WTC11 (cell line): ENCODE measurements at regions not wholly inside any gene's neighbourhood (a gene's known extent, or its start where the extent isn't known, plus 50 kb on each side); places are given as distances from the start of the nearest gene placed in this dataset.

Experiments used
- ATAC-seq: fragments of 200-7000 bp; cut with Tn5 transposase; 2 replicates; pipeline ENCODE4 v1.10.0; 2021; ENCODE audit warnings: mild to moderate bottlenecking, moderate library complexity
- CTCF ChIA-PET: fragments of 300-600 bp; sonication (Branson Sonifier 250); formaldehyde crosslinking; loops from one replicate; lab custom pipeline; 2021; ENCODE audit warnings: antibody characterized with exemption; lab: Charles Lee
- POLR2A ChIA-PET: fragments of 350-600 bp; sonication (Branson Sonifier 250); formaldehyde crosslinking; loops from one replicate; lab custom pipeline; 2021; ENCODE audit warnings: antibody characterized with exemption; lab: Charles Lee
- DNase-seq: peaks from one replicate; pipeline ENCODE4 v3.0.0; 2021; ENCODE audit warnings: low spot score
- H3K27ac Mint-ChIP-seq: 2 replicates; pipeline ENCODE4 v1.8.0; 2021; ENCODE audit warnings: mixed read lengths
- H3K27me3 Mint-ChIP-seq: 2 replicates; pipeline ENCODE4 v1.8.0; 2021; ENCODE audit warnings: low read depth, mild to moderate bottlenecking, moderate library complexity, mixed read lengths
- H3K36me3 Mint-ChIP-seq: 2 replicates; pipeline ENCODE4 v1.8.0; 2021; ENCODE audit warnings: mixed read lengths
- H3K4me1 Mint-ChIP-seq: 2 replicates; pipeline ENCODE4 v1.8.0; 2022; ENCODE audit warnings: mixed read lengths
- H3K4me3 Mint-ChIP-seq: 2 replicates; pipeline ENCODE4 v1.8.0; 2021; ENCODE audit warnings: mild to moderate bottlenecking, moderate library complexity, mixed read lengths
- H3K9me3 Mint-ChIP-seq: 2 replicates; pipeline ENCODE4 v1.8.0; 2021; ENCODE audit warnings: mixed read lengths
- CREB1 ChIP-seq: sonication (generic); formaldehyde crosslinking; IDR thresholded peaks from 2 replicates; pipeline ENCODE4 v1.8.0; 2023; ENCODE audit warnings: mild to moderate bottlenecking, missing genetic modification reagents
- CREM ChIP-seq: sonication (generic); formaldehyde crosslinking; IDR thresholded peaks from 2 replicates; pipeline ENCODE4 v1.8.1; 2022; ENCODE audit warnings: mild to moderate bottlenecking, missing genetic modification reagents, moderate library complexity
- ELF4 ChIP-seq: sonication (generic); formaldehyde crosslinking; IDR thresholded peaks from 2 replicates; pipeline ENCODE4 v1.8.1; 2022; ENCODE audit warnings: low read depth, mild to moderate bottlenecking, moderate library complexity, missing genetic modification reagents
- EMX1 ChIP-seq: fragments of 250-450 bp; sonication (Bioruptor Pico); IDR thresholded peaks from 2 replicates; pipeline ENCODE4 v1.8.0; 2021; ENCODE audit warnings: mild to moderate bottlenecking
- IRF2 ChIP-seq: sonication (generic); formaldehyde crosslinking; IDR thresholded peaks from 2 replicates; pipeline ENCODE4 v1.8.0; 2022; ENCODE audit warnings: low read depth, missing genetic modification reagents, borderline replicate concordance
- NR1H2 ChIP-seq: sonication (generic); formaldehyde crosslinking; IDR thresholded peaks from 2 replicates; pipeline ENCODE4 v1.9.0; 2021; ENCODE audit warnings: mild to moderate bottlenecking, moderate library complexity, missing genetic modification reagents
- PRRX2 ChIP-seq: fragments of 250-450 bp; sonication (Bioruptor Pico); IDR thresholded peaks from 2 replicates; pipeline ENCODE4 v1.8.0; 2021; ENCODE audit warnings: mild to moderate bottlenecking
- RELA ChIP-seq: sonication (generic); formaldehyde crosslinking; IDR thresholded peaks from 2 replicates; pipeline ENCODE4 v1.8.1; 2022; ENCODE audit warnings: missing genetic modification reagents, mild to moderate bottlenecking, borderline replicate concordance
- RORB ChIP-seq: fragments of 250-450 bp; sonication (Bioruptor Pico); IDR thresholded peaks from 2 replicates; pipeline ENCODE4 v1.9.0; 2021; ENCODE audit warnings: mild to moderate bottlenecking
- SP1 ChIP-seq: sonication (generic); formaldehyde crosslinking; conservative IDR thresholded peaks from 2 replicates; pipeline ENCODE4 v1.8.1; 2022; ENCODE audit warnings: missing genetic modification reagents
- TP53 ChIP-seq: sonication (generic); formaldehyde crosslinking; IDR thresholded peaks from 2 replicates; pipeline ENCODE4 v1.8.1; 2023; ENCODE audit warnings: mild to moderate bottlenecking, missing genetic modification reagents
- ZNF423 ChIP-seq: fragments of 250-450 bp; sonication (Bioruptor Pico); IDR thresholded peaks from 2 replicates; pipeline ENCODE4 v2.1.2; 2022; ENCODE audit warnings: mild to moderate bottlenecking, moderate library complexity
- TF ChIP-seq, protein P1 (sequence below): fragments of 250-450 bp; sonication (Bioruptor Pico); IDR thresholded peaks from 2 replicates; pipeline ENCODE4 v1.8.0; 2021; ENCODE audit warnings: mild to moderate bottlenecking
- TF ChIP-seq, protein P2 (sequence below): sonication (generic); formaldehyde crosslinking; IDR thresholded peaks from 2 replicates; pipeline ENCODE4 v1.8.1; 2023; ENCODE audit warnings: mild to moderate bottlenecking, missing genetic modification reagents
- TF ChIP-seq, protein P3 (sequence below): fragments of 250-450 bp; sonication (Bioruptor Pico); IDR thresholded peaks from 2 replicates; pipeline ENCODE4 v1.9.0; 2021; ENCODE audit warnings: mild to moderate bottlenecking
- TF ChIP-seq, protein P4 (sequence below): sonication (generic); formaldehyde crosslinking; IDR thresholded peaks from 2 replicates; pipeline ENCODE4 v1.8.1; 2022; ENCODE audit warnings: low read depth, mild to moderate bottlenecking, moderate library complexity, missing genetic modification reagents, borderline replicate concordance
- TF ChIP-seq, protein P5 (sequence below): sonication (generic); formaldehyde crosslinking; IDR thresholded peaks from 2 replicates; pipeline ENCODE4 v1.8.0; 2022; ENCODE audit warnings: mild to moderate bottlenecking, missing genetic modification reagents
- TF ChIP-seq, protein P6 (sequence below): sonication (generic); formaldehyde crosslinking; IDR thresholded peaks from 2 replicates; pipeline ENCODE4 v1.8.0; 2023; ENCODE audit warnings: missing genetic modification reagents
- TF ChIP-seq, protein P7 (sequence below): fragments of 250-450 bp; sonication (Bioruptor Pico); conservative IDR thresholded peaks from 2 replicates; pipeline ENCODE4 v1.9.0; 2021; ENCODE audit warnings: mild to moderate bottlenecking
- TF ChIP-seq, protein P8 (sequence below): sonication (generic); formaldehyde crosslinking; conservative IDR thresholded peaks from 2 replicates; pipeline ENCODE4 v1.8.1; 2022; ENCODE audit warnings: mild to moderate bottlenecking, missing genetic modification reagents

DNA sequence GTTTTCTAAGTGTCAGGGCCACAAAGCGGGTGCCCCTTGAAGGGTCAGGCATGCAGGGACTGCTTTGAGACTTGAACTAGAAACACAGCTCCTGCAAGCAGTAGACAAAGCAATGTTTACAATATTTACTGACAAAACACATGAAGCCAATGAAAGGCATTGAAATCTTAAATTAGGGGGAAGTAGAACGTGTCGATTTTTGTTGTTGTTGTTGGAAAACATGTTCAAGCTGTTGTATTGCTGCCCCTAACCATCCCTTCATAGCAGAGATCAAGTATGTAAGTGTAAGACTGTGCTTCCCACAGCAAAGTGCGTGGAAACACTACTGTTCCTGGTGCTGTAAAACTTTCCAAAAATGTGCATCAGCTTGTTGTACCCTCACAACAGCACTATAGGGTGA, 131.6 kb upstream of the MGMT start:
- ChIA-PET CTCF (no interaction called here), POLR2A (no interaction called here)
- H3K27ac Mint-ChIP-seq = no peak overlapping the region
- H3K4me1 Mint-ChIP-seq = peaks cover 31% of the 10 kb centered on the region
- no peaks in the 10 kb centered on the region for H3K36me3 Mint-ChIP-seq
- no peak overlapping the region for H3K4me3 Mint-ChIP-seq
- no peak for ATAC-seq
- H3K27me3 Mint-ChIP-seq = no peaks in the 10 kb centered on the region
- TF ChIP-seq RORB (CRISPR knock-in tag) (no peak), PRRX2 (CRISPR knock-in tag) (no peak)
- TF ChIP-seq, protein P1, sequence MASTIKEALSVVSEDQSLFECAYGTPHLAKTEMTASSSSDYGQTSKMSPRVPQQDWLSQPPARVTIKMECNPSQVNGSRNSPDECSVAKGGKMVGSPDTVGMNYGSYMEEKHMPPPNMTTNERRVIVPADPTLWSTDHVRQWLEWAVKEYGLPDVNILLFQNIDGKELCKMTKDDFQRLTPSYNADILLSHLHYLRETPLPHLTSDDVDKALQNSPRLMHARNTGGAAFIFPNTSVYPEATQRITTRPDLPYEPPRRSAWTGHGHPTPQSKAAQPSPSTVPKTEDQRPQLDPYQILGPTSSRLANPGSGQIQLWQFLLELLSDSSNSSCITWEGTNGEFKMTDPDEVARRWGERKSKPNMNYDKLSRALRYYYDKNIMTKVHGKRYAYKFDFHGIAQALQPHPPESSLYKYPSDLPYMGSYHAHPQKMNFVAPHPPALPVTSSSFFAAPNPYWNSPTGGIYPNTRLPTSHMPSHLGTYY (CRISPR knock-in tag) = no peak
- TF ChIP-seq, protein P2, sequence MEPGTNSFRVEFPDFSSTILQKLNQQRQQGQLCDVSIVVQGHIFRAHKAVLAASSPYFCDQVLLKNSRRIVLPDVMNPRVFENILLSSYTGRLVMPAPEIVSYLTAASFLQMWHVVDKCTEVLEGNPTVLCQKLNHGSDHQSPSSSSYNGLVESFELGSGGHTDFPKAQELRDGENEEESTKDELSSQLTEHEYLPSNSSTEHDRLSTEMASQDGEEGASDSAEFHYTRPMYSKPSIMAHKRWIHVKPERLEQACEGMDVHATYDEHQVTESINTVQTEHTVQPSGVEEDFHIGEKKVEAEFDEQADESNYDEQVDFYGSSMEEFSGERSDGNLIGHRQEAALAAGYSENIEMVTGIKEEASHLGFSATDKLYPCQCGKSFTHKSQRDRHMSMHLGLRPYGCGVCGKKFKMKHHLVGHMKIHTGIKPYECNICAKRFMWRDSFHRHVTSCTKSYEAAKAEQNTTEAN = no peak
- TF ChIP-seq, protein P3, sequence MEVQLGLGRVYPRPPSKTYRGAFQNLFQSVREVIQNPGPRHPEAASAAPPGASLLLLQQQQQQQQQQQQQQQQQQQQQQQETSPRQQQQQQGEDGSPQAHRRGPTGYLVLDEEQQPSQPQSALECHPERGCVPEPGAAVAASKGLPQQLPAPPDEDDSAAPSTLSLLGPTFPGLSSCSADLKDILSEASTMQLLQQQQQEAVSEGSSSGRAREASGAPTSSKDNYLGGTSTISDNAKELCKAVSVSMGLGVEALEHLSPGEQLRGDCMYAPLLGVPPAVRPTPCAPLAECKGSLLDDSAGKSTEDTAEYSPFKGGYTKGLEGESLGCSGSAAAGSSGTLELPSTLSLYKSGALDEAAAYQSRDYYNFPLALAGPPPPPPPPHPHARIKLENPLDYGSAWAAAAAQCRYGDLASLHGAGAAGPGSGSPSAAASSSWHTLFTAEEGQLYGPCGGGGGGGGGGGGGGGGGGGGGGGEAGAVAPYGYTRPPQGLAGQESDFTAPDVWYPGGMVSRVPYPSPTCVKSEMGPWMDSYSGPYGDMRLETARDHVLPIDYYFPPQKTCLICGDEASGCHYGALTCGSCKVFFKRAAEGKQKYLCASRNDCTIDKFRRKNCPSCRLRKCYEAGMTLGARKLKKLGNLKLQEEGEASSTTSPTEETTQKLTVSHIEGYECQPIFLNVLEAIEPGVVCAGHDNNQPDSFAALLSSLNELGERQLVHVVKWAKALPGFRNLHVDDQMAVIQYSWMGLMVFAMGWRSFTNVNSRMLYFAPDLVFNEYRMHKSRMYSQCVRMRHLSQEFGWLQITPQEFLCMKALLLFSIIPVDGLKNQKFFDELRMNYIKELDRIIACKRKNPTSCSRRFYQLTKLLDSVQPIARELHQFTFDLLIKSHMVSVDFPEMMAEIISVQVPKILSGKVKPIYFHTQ (CRISPR knock-in tag) = no peak
- TF ChIP-seq, protein P4, sequence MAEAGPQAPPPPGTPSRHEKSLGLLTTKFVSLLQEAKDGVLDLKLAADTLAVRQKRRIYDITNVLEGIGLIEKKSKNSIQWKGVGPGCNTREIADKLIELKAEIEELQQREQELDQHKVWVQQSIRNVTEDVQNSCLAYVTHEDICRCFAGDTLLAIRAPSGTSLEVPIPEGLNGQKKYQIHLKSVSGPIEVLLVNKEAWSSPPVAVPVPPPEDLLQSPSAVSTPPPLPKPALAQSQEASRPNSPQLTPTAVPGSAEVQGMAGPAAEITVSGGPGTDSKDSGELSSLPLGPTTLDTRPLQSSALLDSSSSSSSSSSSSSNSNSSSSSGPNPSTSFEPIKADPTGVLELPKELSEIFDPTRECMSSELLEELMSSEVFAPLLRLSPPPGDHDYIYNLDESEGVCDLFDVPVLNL = no peak
- TF ChIP-seq, protein P5, sequence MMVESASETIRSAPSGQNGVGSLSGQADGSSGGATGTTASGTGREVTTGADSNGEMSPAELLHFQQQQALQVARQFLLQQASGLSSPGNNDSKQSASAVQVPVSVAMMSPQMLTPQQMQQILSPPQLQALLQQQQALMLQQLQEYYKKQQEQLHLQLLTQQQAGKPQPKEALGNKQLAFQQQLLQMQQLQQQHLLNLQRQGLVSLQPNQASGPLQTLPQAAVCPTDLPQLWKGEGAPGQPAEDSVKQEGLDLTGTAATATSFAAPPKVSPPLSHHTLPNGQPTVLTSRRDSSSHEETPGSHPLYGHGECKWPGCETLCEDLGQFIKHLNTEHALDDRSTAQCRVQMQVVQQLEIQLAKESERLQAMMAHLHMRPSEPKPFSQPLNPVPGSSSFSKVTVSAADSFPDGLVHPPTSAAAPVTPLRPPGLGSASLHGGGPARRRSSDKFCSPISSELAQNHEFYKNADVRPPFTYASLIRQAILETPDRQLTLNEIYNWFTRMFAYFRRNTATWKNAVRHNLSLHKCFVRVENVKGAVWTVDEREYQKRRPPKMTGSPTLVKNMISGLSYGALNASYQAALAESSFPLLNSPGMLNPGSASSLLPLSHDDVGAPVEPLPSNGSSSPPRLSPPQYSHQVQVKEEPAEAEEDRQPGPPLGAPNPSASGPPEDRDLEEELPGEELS (CRISPR knock-in tag) = no peak
- TF ChIP-seq, all 79 proteins: peak for 0
- no peaks in the 10 kb centered on the region for H3K9me3 Mint-ChIP-seq
- no peak for DNase-seq

DNA sequence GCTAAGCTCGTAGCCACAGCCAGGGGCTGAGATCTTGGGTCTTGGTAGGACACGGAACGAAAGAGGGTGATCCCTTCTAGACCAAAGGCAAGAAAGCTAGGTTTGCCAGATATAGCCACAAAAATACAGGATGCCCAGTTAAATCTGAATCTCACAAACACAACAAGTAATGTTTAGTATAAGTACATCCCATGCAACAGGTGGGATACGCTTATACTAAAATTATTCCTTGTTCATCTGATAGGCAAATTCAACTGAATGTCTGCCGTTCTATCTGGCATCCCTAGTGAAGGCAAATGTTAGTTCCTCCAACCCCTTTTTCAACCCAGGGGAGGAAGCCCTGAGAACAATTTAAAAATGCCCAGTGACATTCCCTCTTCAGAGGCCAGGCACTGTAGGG, 131.1 kb upstream of the MGMT start:
- Mint-ChIP-seq H3K9me3 (no peaks in the 10 kb centered on the region), H3K36me3 (no peaks in the 10 kb centered on the region), H3K27me3 (no peaks in the 10 kb centered on the region), H3K4me1 (peaks cover 26% of the 10 kb centered on the region), H3K4me3 (no peak overlapping the region), H3K27ac (no peak overlapping the region)
- ChIA-PET CTCF (interaction anchor here (0.6 kb wide), 1 partner anchor 208 kb away, joined by 3 read pairs; no protein-coding TSS in a partner anchor), POLR2A (no interaction called here)
- DNase-seq (no peak), ATAC-seq (no peak)
- TF ChIP-seq, protein P6, sequence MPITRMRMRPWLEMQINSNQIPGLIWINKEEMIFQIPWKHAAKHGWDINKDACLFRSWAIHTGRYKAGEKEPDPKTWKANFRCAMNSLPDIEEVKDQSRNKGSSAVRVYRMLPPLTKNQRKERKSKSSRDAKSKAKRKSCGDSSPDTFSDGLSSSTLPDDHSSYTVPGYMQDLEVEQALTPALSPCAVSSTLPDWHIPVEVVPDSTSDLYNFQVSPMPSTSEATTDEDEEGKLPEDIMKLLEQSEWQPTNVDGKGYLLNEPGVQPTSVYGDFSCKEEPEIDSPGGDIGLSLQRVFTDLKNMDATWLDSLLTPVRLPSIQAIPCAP (CRISPR knock-in tag) = no peak
- TF ChIP-seq TP53 (CRISPR knock-in tag) (no peak), SP1 (CRISPR knock-in tag) (no peak), CREB1 (no peak), CREM (CRISPR knock-in tag) (no peak), EMX1 (CRISPR knock-in tag) (no peak), NR1H2 (CRISPR knock-in tag) (no peak), ZNF423 (no peak), ELF4 (no peak), RELA (CRISPR knock-in tag) (no peak), IRF2 (CRISPR knock-in tag) (no peak)
- TF ChIP-seq, protein P7, sequence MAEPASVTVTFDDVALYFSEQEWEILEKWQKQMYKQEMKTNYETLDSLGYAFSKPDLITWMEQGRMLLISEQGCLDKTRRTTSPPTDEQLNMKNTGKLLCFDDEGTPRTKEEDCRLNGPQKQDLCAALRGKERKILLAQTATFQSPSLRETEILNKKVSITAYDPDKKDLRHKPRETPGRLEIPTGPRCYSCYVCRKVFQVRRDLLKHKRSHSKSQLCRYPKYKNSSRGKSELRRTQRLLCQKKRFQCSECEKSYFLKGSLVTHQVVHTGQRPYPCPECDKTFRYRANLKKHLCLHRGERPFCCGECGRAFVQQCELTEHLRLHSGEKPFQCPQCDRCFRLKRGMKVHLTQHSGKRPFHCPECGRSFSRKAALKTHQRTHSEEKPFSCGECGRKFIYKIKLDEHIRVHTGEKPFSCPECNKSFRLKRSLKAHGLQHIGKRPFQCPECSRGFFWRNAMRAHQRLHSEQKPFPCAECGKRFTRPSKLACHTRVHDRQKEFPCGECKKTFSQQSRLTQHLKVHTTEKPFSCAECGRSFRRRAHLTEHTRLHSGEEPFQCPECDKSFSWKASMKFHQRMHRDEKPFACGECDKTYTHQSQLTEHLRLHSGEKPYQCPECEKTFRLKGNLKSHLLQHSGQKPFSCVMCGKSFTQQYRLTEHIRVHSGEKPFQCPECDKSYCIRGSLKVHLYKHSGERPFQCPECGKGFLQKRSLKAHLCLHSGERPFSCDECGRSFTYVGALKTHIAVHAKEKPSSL = no peak
- TF ChIP-seq, protein P8, sequence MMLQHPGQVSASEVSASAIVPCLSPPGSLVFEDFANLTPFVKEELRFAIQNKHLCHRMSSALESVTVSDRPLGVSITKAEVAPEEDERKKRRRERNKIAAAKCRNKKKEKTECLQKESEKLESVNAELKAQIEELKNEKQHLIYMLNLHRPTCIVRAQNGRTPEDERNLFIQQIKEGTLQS (CRISPR knock-in tag) = no peak
